NCI-H748 treated with DMSO at 0.1 percent for 48 hours (cell line): ENCODE measurements at regions not wholly inside any gene's neighbourhood (a gene's known extent, or its start where the extent isn't known, plus 50 kb on each side); places are given as distances from the start of the nearest gene placed in this dataset.
A peak's percentile ranks its signal among the peaks of the same experiment; 100 is the strongest.

ENCODE experiments used
- DNase-seq: peaks from one replicate; lab custom pipeline; 2025; lab: John Stamatoyannopoulos, UW

DNA sequence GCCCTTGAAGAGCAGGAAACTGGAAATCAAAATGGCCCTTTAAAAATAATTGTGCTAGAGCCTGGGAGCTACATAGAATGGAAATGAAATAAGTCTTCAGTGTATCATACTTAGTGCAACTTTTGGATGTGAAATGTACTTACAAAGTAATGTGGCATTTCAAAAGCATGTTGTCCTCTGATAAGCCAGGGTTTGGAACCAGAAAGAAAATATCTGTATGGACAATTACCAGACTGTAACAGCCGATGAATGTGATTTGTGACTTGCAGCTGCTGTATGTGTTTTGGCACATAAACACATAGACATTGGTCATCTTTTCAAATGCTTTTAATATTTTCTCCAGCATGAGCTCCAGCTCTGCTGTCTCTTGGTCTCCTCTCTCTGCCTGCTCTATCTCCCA, 546.4 kb downstream of the OMA1 start:
- no peak for DNase-seq

DNA sequence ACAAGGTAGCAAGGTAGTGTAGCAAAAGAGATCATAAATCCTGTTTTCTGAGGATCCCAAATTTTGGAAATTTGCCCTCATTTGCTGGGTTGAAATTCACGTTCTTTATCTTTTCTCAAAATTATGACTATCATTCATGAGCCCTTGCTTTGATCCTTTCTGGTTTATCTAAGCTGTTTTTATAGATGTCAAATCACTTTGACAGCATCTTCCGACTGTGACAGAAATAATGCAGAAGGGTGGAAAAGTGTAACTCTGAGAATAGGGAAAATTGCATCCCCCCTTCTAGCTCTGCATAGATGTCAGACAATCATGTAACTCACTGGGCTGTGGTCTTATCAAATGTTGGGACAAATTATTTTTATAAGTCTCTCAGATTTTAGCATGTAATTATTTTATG, 550.1 kb downstream of the OMA1 start:
- no peak for DNase-seq

DNA sequence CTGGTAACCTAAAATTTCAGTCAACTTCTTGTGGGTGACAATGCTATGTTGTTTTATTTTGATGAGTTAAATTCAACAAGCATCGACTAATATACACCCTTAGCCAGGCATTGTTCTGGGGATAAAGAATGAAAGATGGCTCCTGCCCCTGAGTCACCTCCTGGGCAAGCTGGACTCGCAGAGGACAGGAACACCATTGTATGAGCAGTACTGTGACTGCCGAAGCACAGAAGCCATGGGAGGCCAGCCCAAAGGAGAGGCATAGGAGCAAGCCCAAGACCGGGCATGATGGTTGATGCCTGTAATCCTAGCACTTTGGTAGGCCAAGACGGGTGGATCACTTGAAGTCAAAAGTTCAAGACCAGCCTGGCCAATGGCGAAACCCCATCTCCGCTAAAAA, 555.2 kb downstream of the OMA1 start:
- DNase-seq = no peak

DNA sequence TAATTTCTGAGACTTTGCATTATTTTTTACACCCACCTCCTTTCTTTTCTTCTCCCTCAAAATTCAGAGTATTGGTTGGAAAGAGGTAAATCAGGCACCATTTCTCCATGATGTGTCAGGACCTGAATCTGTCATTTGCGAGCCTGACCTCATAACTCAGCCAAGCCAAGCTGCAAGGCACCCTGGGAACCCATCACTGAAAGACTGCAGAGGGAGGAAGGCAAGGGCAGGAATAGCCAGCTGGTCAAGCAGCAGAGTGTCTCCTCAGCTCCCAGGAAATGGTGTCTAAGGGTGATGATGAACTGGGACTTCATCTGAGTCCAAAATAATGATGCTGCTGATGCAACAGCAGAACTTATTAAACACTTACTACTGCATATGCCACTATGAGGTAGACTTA, 556.6 kb downstream of the OMA1 start:
- DNase-seq = no peak

DNA sequence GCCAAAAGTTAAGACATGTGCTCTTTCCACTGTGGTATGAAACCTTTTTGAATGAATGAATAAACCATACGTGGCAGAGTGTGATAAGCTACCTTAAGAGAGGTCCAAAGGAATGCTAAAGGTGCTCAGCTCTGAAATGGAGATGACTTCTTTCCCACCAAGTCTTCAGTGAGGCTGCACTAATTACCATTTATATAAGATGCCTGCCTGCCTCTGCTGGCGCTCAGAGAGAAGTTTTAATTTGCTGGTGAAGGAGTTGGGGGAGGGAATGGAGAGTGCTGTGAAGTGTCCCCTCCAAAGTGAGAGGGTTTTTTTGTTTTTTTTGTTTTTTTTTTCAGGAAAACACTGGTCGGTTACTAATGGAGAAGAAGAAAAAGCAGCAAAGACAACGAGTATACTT, 559.0 kb downstream of the OMA1 start:
- no peak for DNase-seq

DNA sequence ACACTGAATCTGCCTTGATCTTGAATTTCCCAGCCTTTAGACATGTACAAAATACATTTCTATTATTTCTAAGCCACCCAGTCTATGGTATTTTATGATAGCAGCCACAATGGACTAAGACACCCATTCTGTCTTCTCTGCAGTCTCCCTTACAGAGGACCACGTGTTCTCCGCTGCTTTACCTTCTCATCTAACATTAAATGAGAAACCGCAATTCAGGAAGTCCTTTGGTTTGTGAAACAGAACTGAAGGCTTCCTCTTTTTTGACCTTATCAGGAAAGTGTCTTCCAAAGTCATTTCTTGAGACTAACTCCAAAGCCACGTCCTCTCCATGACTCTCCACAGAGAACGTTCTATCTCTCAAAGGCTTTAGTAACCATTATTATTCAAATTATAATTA, 560.1 kb downstream of the OMA1 start:
- DNase-seq = no peak

DNA sequence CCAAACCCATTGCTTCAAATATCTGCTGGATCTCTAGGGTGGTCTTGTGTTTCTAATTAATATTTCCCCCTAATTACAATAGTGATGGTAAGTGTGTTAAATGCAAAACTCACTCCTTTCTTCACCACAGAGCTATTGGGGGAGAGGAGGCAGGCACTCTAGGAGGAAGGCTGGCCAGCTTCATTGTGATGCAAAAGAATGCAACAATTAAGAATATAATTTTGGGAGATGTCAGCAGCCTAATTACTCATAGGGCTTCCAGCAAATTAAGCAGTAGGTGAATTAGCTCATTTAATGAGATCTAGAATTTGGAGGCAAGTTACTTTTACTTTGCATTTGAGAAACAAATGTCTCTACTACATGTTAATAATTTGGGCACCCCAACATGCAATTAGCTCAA, 560.4 kb upstream of the DAB1 start:
- no peak for DNase-seq

DNA sequence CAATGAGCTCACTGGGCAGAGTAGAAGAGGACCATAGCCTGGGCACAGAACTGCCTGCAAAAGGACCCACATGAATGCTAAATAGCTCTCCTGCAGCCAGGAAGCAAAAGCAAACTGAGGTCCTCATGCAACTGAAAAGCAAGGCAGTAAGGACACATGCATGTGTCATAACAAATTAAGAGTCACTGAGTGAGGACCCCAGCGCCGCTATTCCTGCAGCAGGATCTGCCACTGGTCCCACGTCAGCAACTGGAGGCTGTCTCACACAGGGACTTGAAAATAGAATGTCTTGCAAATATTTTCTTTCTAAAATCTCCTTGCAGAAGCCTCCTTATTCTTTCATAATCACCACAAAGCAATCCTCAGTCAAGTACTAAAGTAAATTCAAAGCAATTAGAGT, 559.6 kb upstream of the DAB1 start:
- DNase-seq = no peak

DNA sequence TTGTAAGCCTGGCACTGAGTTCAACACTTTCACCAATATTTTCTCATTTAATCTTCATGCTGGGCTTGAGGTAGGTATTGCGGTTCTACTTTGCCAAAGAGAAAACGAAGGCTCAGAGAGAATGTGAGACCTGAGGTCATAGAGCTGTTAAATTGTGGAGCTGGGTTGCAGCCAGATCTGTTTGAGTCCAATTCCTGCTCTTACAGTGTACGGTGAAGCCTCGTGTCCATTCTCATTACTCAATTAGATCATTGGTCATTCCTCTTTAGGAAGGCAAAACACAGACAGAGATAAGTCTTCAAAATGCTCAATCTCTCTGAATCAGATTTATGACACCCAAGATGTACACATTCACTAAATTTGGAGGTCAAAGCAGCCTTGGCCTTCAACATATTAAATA, 559.0 kb upstream of the DAB1 start:
- no peak for DNase-seq

DNA sequence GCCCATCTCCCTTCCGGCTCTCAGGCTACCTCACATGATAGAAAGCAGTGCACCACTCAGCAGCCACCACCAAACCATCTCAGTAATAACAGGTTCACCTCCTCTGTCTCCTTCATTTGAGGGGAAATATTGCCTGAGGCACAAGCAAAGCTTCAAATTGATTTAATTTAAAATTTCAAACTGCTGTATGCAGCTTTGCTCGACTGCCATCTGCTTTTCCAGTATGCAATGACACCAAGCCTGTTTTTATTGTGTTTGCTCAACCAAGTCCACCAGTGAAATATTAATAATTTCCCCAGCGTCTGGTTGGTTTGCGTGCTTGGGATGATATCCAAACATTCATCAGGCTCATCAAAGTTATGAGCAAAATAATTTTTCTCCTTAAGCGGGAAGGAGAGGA, 552.4 kb upstream of the DAB1 start:
- no peak for DNase-seq

DNA sequence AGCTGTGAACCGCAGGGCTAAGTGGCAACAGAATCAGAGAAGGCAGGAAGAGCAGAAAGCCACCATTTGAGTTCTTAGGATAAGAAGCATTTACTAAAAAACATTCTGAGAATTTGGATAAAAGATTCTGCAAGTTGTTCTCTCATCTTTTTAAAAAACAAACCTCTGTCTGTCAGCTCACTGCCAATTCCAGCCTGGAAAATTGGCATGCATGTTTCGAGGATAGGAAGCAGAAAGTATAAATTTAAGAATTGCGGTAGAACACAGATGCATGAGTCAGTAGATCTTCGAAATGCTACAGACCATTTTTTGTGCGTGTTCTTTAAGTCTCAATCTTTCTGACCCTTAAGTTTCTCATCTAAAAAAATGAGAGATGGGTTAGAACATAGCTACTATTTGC, 544.5 kb upstream of the DAB1 start:
- DNase-seq = no peak

DNA sequence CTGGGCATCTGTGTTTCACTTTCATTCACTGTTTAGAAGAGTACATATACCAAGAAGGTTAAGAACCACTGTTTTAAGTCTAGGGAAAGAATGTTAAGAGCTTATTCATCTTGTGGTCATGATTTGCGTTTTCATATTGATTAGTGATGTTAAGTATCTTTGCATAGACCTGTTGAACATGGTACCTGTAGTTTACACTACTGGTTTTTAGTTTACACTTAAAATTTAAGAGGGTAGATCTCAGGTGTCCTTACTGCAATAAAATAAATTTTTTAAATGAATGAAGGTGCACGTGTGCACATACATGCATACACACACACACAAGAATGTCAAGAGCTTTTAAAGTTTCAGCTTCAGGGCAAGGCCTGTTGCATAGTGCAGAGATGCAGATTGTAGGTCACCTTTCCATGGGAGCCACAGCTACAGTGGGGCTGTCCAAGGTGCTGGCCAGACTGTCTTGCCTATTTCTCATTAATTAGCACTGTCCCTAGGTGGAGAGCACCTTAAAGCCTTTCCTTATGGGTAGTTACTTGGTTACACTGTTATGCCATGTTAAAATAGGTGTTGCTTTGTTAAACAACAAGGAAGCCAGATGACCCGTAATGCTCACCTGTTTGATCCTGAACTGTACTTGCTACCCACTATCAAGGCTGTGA, 543.0 kb upstream of the DAB1 start:
- no peak for DNase-seq

DNA sequence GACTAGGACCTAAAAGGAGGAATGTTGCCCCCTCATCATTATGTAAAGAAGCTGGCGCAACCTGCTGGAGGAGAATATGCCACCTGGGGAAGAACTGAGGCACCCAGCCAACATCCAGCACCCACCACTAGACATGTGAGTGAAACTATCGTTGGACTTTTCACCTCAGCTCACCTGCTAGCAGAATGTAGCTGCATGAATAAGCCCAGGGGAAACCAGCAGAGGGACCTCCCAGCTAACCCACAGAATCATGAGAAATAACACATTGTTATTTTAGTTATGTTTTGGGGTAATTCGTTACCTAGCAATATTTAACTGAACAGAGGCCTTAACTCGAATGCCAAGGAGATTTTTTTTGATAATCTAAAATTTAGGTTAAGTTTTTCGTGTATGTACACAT, 542.5 kb upstream of the DAB1 start:
- no peak for DNase-seq

DNA sequence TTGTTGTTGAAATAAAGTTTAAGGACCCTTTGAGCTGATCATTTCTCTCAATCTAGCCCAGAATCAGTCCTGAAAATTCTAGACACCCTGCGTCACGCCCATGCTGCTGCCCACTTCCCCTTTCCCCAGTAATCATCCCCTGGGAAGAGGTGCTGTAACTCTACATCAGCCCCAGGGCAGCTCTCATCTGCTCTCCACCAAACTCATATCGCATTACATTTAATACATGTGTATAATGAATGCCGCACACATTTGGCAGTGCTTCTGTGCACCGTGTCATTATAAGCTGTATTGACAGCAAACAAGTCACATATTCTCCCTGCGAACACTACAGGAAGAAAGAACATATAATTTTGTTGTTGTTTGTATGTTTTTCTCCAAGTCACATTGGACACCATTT, 539.7 kb upstream of the DAB1 start:
- peak; percentile 77 for DNase-seq

DNA sequence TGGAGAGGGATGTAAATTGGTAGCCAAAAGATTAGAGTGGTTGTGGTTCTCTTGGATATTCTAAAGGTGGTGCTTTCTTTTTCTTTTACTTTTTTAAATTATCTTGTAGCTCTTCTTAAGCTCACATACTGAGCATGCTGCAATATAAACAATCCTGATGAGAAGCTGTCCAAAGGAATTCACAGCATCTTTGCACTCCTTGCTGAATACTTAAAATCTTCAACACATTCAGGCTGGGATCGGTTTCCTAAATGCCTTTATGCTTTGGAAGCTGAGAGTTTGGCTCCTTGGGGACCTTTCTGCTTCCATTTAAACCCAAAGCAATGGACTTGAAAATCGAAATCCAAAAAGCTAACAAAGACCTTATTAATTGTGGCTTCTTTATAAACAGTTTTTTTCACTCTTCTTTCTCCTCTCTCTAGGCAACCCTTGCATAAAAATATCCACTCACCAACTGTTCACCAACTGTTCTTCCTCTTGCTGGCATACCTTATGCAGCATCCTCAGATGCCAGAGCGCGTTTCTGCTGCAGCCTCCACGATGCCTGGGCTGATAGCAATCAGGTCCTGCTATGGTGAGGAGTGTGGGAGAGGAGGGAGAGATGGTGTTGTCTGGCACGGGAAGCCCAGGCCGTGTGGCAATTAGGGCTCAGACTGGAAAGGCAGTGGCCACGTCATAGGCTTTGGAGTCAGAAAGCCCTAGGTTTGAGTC, 535.8 kb upstream of the DAB1 start:
- no peak for DNase-seq

DNA sequence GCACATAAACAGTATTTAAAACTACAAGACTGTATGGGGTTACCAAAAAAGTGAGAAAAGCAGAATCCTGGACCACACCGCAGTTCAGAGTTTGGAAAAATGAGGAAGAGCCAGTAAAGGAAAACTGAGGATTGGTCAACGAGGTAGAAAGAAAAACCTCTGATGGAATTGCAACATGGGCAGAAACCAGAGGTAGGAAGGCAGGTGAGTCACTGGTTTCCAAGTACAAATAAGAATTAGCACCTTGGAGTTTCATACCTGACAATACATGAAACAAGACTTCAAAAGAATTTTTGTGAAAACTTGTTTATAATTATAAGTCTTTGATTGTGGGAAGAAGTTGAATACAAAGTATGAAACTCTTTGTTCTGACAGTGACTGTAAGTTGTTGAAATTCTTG, 533.7 kb upstream of the DAB1 start:
- DNase-seq = no peak

DNA sequence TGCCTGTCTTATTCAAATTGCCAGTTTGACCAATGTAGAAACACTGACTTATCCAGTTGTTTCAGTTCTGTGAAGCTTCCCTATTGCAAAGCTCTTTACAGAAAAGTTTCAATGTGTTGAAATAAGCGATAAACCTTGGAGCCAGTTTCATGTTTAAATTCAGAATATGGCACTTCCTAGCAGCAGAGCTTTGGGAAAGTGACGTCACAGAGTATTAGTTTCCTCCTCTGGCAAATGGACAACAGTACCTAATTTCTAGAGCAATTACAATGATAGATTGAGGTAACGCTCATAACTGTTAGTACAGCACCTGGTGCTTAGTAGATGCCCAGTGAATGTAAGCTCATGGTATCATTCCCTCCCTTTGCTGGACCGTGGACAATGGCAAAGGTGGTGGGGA, 527.5 kb upstream of the DAB1 start:
- no peak for DNase-seq

DNA sequence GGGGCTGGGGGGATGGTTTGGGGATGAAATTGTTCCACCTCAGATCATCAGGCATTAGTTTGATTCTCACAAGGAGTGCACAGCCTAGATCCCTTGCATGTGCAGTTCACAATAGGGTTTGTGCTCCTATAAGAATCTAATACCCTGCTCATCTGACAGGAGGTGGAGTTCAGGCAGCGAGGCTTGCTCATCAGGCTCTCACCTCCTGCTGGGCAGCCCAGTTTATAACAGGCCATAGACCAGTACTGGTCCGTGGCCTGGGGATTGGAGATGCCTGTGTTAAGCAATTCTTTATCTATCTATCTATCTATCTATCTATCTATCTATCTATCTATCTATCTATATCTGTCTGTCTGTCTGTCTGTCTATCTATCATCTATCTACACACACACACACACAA, 525.3 kb upstream of the DAB1 start:
- DNase-seq = no peak

DNA sequence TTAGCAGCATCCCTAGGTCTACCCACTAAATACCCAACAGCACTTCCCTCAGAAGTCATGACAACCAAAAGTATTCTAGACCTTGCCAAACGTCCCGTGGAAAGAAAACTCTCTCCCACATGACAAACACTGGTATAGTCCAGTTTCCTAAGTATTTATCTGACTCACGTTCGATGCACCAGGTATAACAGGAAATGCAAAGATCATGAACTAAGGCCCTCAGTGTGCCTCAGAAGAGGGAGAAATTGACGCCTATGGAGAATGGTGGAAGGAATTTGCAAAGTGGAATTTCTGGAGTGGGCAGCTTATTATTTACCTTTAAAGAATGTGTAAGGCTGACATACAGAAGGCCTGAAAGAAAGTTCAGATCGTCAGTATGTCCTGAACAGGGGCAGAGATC, 523.6 kb upstream of the DAB1 start:
- DNase-seq = no peak

DNA sequence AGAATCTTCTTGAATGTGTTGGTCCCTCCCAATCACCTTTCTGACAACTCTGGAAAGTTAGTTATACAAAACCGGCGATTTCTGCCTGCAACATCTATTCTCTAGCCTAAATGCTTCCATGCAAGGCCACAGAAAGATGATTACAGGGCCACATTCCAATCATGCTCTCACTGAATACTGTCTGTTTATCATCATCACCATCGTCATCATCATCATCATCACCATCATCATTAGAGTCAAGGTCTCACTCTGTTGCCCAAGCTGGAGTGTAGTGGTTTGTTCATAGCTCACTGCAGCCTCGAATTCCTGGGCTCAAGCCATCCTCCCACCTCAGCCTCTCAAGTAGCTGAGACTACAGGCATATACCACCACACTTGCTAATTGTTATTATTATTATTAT, 521.2 kb upstream of the DAB1 start:
- no peak for DNase-seq

DNA sequence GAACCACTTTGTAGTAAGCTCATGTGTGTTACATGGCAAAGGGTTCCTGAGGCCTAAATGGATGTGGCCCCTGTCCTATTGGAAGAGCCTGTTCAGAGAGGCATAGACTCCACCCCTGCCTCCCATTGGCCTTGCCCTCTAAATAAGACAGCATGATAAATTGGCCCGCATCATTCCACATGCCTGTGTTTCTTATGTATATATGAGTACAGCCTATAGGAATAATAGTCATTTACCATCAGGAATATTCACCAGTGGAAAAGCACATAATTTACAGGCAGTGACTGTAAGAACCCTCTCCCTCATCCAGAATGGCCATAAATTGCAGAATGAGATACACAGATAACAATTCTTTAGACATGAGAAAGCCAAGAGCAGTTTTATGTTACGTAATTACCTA, 519.5 kb upstream of the DAB1 start:
- DNase-seq = no peak

DNA sequence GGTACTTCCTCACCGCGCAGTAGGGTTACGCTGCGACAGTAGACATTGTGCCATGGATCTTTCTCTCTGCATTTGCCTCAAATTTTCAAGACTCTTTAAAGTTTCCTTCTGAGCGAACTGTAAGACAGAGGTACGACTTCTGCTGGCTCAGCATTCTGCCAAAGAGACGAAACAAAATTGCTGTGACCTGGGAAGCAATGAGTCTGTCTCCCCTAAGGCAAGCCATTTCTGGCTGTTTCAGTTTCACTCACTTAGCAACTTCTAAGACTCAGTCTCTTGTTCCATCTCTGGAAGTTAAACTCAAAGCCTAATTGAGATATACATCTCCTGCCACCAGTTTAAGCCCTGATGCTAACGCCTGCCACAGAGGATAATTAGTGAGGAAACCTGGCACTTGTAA, 510.9 kb upstream of the DAB1 start:
- DNase-seq = no peak

DNA sequence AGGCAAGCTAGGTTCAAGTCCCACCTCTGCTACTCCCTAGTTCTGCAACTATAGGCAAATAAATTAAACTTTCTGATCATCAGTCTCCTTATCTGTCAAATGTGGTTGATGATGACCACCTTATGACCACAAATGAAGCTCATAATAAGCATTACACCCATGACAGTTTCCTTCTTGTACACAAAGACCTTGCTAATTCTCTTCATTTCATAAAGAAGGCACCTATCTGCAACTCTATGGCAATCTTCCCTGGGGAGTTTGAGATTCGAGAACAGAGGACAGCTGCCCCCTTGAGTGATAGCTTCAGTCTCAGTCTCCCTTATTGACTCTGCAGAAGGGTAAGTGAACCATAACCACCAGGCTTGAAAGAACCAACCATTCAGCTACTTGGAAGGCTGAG, 503.1 kb upstream of the DAB1 start:
- no peak for DNase-seq

DNA sequence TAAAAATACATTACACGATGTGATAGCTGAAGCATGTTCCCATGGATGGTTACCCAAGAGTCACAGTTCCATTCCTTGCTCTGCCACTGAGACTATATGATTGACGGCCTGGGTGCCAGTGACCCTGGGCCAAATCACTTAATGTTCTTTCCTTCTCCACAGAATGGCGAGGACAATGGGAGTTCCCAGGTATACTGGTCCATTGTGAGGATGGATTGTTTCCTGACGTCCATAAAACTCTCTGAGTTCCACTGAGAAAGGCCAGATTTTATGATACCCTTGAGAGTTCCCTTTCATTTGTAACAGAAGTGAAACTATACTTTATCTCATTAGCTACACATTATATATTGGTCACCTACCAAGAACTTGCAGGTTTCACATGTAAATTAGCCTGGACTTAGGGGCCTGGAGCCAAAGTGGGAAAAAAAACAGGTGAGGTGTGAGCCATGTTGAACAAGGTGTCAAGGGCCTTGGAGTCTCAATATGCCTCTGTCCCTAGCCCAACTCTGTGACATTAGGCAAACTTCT, 502.2 kb upstream of the DAB1 start:
- DNase-seq = no peak
